ENCODE measurements at regions not wholly inside any gene's neighbourhood (a gene's known extent, or its start where the extent isn't known, plus 50 kb on each side); places are given as distances from the start of the nearest gene placed in this dataset.
"Not testable (repeated sequence)": the region's sequence is repeated elsewhere in the genome, so short reads cannot be mapped to it uniquely, and the experiment has no call there.

DNA sequence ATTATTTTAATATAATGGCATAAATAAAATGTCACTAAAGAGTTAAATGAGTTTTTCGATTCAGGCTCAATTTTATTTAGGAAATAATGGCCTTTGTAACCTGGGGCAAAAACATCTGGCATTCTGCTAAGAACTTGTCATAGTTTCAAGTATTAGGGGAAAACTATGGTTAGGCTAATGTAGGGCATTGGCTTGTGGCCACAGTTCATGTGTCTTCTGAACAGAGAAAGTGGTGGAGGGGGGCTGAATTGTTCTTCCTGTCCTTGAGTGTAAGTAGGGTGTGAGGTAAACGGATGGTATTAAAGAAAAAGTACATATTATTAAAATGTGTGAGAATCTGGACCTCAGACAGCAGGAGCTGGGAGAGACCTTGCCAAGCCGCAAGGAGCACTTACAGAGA is 69.1 kb upstream of the KLF14 start:
- Mint-ChIP-seq H3K9me3 (ENCODE audit: insufficient read depth) (no peaks in the 10 kb centered on the region), H3K27me3 (peaks cover 36% of the 10 kb centered on the region), H3K4me1 (no peaks in the 10 kb centered on the region), H3K4me3 (no peak overlapping the region), H3K27ac (no peak overlapping the region)
- intact Hi-C loops (cut with micrococcal nuclease), result no loop called here
- H3K4me3 ChIP-seq (ENCODE audit: control extremely low read depth in 1 of 5, extremely low read depth in 1 of 5, insufficient read depth in 1 of 5, low read depth in 2 of 5, low read length in 4 of 5), result no peak overlapping the region
- H2AFZ ChIP-seq (ENCODE audit: insufficient read depth, low read depth, low read length, poor library complexity, severe bottlenecking), result no peak overlapping the region
- H3K36me3 ChIP-seq (replicated peaks in 1 of 2; ENCODE audit: control extremely low read depth in 1 of 2, control insufficient read depth in 1 of 2, extremely low read depth in 1 of 2, insufficient read depth in 2 of 2, low read length in 1 of 2), result no peaks in the 10 kb centered on the region
- H3K9me3 ChIP-seq (ENCODE audit: control extremely low read depth in 1 of 3, control insufficient read depth in 2 of 3, insufficient read depth in 1 of 3, low read length in 2 of 3), result no peaks in the 10 kb centered on the region
- ChIA-PET POLR2A (no interaction called here), CTCF (interaction anchor here (1.8 kb wide), 1 partner anchor 27 kb away, joined by 3 read pairs; no protein-coding TSS in a partner anchor)
- no peaks in the 10 kb centered on the region for H3K79me2 ChIP-seq (ENCODE audit: control insufficient read depth, insufficient read depth, low read length)
- TF ChIP-seq, protein P1, sequence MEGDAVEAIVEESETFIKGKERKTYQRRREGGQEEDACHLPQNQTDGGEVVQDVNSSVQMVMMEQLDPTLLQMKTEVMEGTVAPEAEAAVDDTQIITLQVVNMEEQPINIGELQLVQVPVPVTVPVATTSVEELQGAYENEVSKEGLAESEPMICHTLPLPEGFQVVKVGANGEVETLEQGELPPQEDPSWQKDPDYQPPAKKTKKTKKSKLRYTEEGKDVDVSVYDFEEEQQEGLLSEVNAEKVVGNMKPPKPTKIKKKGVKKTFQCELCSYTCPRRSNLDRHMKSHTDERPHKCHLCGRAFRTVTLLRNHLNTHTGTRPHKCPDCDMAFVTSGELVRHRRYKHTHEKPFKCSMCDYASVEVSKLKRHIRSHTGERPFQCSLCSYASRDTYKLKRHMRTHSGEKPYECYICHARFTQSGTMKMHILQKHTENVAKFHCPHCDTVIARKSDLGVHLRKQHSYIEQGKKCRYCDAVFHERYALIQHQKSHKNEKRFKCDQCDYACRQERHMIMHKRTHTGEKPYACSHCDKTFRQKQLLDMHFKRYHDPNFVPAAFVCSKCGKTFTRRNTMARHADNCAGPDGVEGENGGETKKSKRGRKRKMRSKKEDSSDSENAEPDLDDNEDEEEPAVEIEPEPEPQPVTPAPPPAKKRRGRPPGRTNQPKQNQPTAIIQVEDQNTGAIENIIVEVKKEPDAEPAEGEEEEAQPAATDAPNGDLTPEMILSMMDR (IDR thresholded peaks at IDR 0.05), result no peak
- no peak for TF ChIP-seq EZH2 (IDR thresholded peaks at IDR 0.05; ENCODE audit: borderline replicate concordance, insufficient read depth, low read depth, low read length, poor library complexity, severe bottlenecking)
- H4K20me1 ChIP-seq (ENCODE audit: control insufficient read depth, insufficient read depth, low read length, poor library complexity, severe bottlenecking), result no peaks in the 10 kb centered on the region
- ATAC-seq (ENCODE audit: low read depth) (no peak), DNase-seq (no peak)
- no peak overlapping the region for H3K4me2 ChIP-seq (replicated peaks; ENCODE audit: low read depth, low read length, poor library complexity, severe bottlenecking)
- H3K9ac ChIP-seq (ENCODE audit: low read length), result no peak overlapping the region
- H3K27ac ChIP-seq (ENCODE audit: low read length in 2 of 2), result no peak overlapping the region
- H3K4me1 ChIP-seq (ENCODE audit: control insufficient read depth in 2 of 2, insufficient read depth in 2 of 2, low read length in 2 of 2), result no peaks in the 10 kb centered on the region
- peaks cover 0 to 3% (median 0%) of the 10 kb centered on the region in 4 experiments for H3K27me3 ChIP-seq (replicated peaks in 1 of 4; ENCODE audit: control extremely low read depth in 1 of 4, control insufficient read depth in 3 of 4, insufficient read depth in 4 of 4, low read length in 3 of 4)
- 92% methylated on average over 2 of the region's 3 CpGs for WGBS (ENCODE audit: insufficient coverage)

DNA sequence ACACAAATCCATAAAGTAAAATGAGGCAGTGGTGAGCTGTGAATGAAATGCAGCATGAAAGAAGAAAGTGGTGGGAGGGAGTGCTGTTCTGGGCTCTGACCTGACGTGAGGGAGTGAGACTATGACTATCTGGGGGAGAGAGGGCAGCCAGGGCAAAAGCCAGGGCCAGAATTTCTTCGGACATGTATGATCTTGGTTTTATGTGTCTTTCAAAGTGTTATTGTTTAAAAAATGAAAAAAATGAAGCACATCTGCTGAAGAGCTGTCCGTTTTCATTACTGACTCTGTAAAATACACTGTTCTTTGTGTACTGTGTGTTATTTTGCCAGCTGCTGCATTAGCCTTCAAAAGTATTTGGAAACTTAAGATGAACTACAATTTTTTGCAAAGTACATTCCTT is 70.2 kb upstream of the KLF14 start:
- no peaks in the 10 kb centered on the region for H3K4me1 ChIP-seq (ENCODE audit: control insufficient read depth in 2 of 2, insufficient read depth in 2 of 2, low read length in 2 of 2)
- no peak for ATAC-seq (ENCODE audit: low read depth)
- H3K27me3 ChIP-seq (replicated peaks in 1 of 4; ENCODE audit: control extremely low read depth in 1 of 4, control insufficient read depth in 3 of 4, insufficient read depth in 4 of 4, low read length in 3 of 4), result peaks cover 0 to 3% (median 0%) of the 10 kb centered on the region in 4 experiments
- no peaks in the 10 kb centered on the region for H3K36me3 ChIP-seq (replicated peaks in 1 of 2; ENCODE audit: control extremely low read depth in 1 of 2, control insufficient read depth in 1 of 2, extremely low read depth in 1 of 2, insufficient read depth in 2 of 2, low read length in 1 of 2)
- no peak for TF ChIP-seq EZH2 (IDR thresholded peaks at IDR 0.05; ENCODE audit: borderline replicate concordance, insufficient read depth, low read depth, low read length, poor library complexity, severe bottlenecking)
- TF ChIP-seq, protein P1 (IDR thresholded peaks at IDR 0.05), result no peak
- DNase-seq, result no peak
- H3K4me3 ChIP-seq (ENCODE audit: control extremely low read depth in 1 of 5, extremely low read depth in 1 of 5, insufficient read depth in 1 of 5, low read depth in 2 of 5, low read length in 4 of 5), result no peak overlapping the region
- no peaks in the 10 kb centered on the region for H3K9me3 Mint-ChIP-seq (ENCODE audit: insufficient read depth)
- intact Hi-C loops (cut with micrococcal nuclease), result no loop called here
- no peak overlapping the region for H3K27ac Mint-ChIP-seq
- no peaks in the 10 kb centered on the region for H4K20me1 ChIP-seq (ENCODE audit: control insufficient read depth, insufficient read depth, low read length, poor library complexity, severe bottlenecking)
- WGBS (ENCODE audit: insufficient coverage), result 94% methylated on average over 3 of the region's 3 CpGs
- H3K27ac ChIP-seq (ENCODE audit: low read length in 2 of 2), result no peak overlapping the region
- no peaks in the 10 kb centered on the region for H3K79me2 ChIP-seq (ENCODE audit: control insufficient read depth, insufficient read depth, low read length)
- no peak overlapping the region for H3K4me2 ChIP-seq (replicated peaks; ENCODE audit: low read depth, low read length, poor library complexity, severe bottlenecking)
- peaks cover 33% of the 10 kb centered on the region for H3K27me3 Mint-ChIP-seq
- ChIA-PET CTCF (no interaction called here), POLR2A (no interaction called here)
- H2AFZ ChIP-seq (ENCODE audit: insufficient read depth, low read depth, low read length, poor library complexity, severe bottlenecking), result no peak overlapping the region
- H3K9me3 ChIP-seq (ENCODE audit: control extremely low read depth in 1 of 3, control insufficient read depth in 2 of 3, insufficient read depth in 1 of 3, low read length in 2 of 3), result no peaks in the 10 kb centered on the region
- no peak overlapping the region for H3K9ac ChIP-seq (ENCODE audit: low read length)
- no peaks in the 10 kb centered on the region for H3K4me1 Mint-ChIP-seq
- no peak overlapping the region for H3K4me3 Mint-ChIP-seq

DNA sequence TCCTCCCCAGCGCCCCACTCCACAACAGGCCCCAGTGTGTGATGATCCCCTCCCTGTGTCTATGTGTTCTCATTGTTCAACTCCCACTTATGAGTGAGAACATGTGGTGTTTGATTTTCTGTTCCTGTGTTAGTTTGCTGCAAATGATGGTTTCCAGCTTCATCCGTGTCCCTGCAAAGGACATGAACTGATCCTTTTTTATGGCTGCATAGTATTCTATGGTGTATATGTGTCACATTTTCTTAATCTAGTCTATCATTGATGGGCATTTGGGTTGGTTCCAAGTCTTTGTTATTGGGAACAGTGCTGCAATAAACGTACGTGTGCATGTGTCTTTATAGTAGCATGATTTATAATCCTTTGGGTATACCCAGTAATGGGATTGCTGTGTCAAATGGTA is 78.8 kb upstream of the KLF14 start:
- ATAC-seq (ENCODE audit: low read depth); H3K27ac Mint-ChIP-seq; H3K36me3 ChIP-seq (replicated peaks in 1 of 2; ENCODE audit: control extremely low read depth in 1 of 2, control insufficient read depth in 1 of 2, extremely low read depth in 1 of 2, insufficient read depth in 2 of 2, low read length in 1 of 2); CTCF ChIA-PET; H3K79me2 ChIP-seq (ENCODE audit: control insufficient read depth, insufficient read depth, low read length); H3K4me1 Mint-ChIP-seq; H3K4me1 ChIP-seq (ENCODE audit: control insufficient read depth in 2 of 2, insufficient read depth in 2 of 2, low read length in 2 of 2); H3K9me3 Mint-ChIP-seq (ENCODE audit: insufficient read depth); H3K9ac ChIP-seq (ENCODE audit: low read length); H3K4me3 Mint-ChIP-seq; H3K27ac ChIP-seq (ENCODE audit: low read length in 2 of 2); H3K4me2 ChIP-seq (replicated peaks; ENCODE audit: low read depth, low read length, poor library complexity, severe bottlenecking); DNase-seq; H3K27me3 ChIP-seq (replicated peaks in 1 of 4; ENCODE audit: control extremely low read depth in 1 of 4, control insufficient read depth in 3 of 4, insufficient read depth in 4 of 4, low read length in 3 of 4); H3K27me3 Mint-ChIP-seq; H4K20me1 ChIP-seq (ENCODE audit: control insufficient read depth, insufficient read depth, low read length, poor library complexity, severe bottlenecking); H3K4me3 ChIP-seq (ENCODE audit: control extremely low read depth in 1 of 5, extremely low read depth in 1 of 5, insufficient read depth in 1 of 5, low read depth in 2 of 5, low read length in 4 of 5); H2AFZ ChIP-seq (ENCODE audit: insufficient read depth, low read depth, low read length, poor library complexity, severe bottlenecking); H3K9me3 ChIP-seq (ENCODE audit: control extremely low read depth in 1 of 3, control insufficient read depth in 2 of 3, insufficient read depth in 1 of 3, low read length in 2 of 3); intact Hi-C loops (cut with micrococcal nuclease); POLR2A ChIA-PET: not testable (repeated sequence)
- WGBS (ENCODE audit: insufficient coverage), result no CpG with 5 or more reads among the region's 4 CpGs

Measured in B cell (primary cell).